HFFc6 (cell line): ENCODE measurements at regions not wholly inside any gene's neighbourhood (a gene's known extent, or its start where the extent isn't known, plus 50 kb on each side); places are given as distances from the start of the nearest gene placed in this dataset.

ENCODE experiments used
- DNase-seq: peaks from one replicate; pipeline ENCODE4 v3.0.0-alpha.2; 2018
- H3K27ac Mint-ChIP-seq: 2 replicates; pipeline ENCODE4 v1.8.0; 2020; ENCODE audit warnings: mild to moderate bottlenecking, mixed read lengths
- H3K27me3 Mint-ChIP-seq: 2 replicates; pipeline ENCODE4 v1.8.0; 2021; ENCODE audit warnings: mild to moderate bottlenecking, moderate library complexity, mixed read lengths; ENCODE audit not compliant: insufficient read depth
- H3K36me3 Mint-ChIP-seq: 2 replicates; pipeline ENCODE4 v1.8.0; 2021; ENCODE audit warnings: low read depth, mixed read lengths
- H3K4me1 Mint-ChIP-seq: 2 replicates; pipeline ENCODE4 v1.8.0; 2020; ENCODE audit warnings: low read depth, mixed read lengths
- H3K4me3 Mint-ChIP-seq: 2 replicates; pipeline ENCODE4 v1.8.0; 2020; ENCODE audit warnings: mild to moderate bottlenecking, moderate library complexity, mixed read lengths
- H3K9me3 Mint-ChIP-seq: 2 replicates; pipeline ENCODE4 v1.8.0; 2020; ENCODE audit warnings: mild to moderate bottlenecking, mixed read lengths
- TF ChIP-seq, protein P1 (sequence below): fragments of 200-600 bp; sonication (generic); IDR thresholded peaks from 2 replicates; pipeline ENCODE4 v1.5.0; 2021; ENCODE audit warnings: antibody characterized with exemption, mild to moderate bottlenecking

GRCh38 chr3:87575550-87575949 lies 299.2 kb upstream of the POU1F1 start:
- no peaks in the 10 kb centered on the region for H3K4me1 Mint-ChIP-seq
- H3K9me3 Mint-ChIP-seq: no peaks in the 10 kb centered on the region
- H3K27ac Mint-ChIP-seq: no peak overlapping the region

DNA sequence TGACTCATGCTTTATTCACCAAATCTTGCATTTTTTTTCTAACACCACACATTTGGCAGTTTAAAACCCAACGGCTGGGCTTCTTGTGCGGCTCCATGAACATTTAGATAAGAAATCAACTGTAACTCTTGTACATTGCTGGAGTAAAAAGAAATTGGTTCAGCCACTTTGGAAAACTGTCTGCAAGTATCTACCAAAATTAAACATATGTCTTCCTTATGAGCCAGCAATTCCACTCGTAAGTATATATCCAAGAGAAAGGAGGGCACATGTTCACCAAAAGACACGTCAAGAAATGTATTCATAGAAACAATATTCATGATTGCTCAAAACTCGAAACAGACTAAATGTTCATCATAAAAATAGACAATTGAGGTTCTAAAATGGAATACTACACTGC lies 291.9 kb upstream of the POU1F1 start:
- DNase-seq: no peak
- peaks cover 1% of the 10 kb centered on the region; the same call in 1 of the 2 replicates for H3K27me3 Mint-ChIP-seq
- no peaks in the 10 kb centered on the region for H3K9me3 Mint-ChIP-seq
- no peaks in the 10 kb centered on the region for H3K36me3 Mint-ChIP-seq
- no peak overlapping the region for H3K27ac Mint-ChIP-seq
- TF ChIP-seq, protein P1, sequence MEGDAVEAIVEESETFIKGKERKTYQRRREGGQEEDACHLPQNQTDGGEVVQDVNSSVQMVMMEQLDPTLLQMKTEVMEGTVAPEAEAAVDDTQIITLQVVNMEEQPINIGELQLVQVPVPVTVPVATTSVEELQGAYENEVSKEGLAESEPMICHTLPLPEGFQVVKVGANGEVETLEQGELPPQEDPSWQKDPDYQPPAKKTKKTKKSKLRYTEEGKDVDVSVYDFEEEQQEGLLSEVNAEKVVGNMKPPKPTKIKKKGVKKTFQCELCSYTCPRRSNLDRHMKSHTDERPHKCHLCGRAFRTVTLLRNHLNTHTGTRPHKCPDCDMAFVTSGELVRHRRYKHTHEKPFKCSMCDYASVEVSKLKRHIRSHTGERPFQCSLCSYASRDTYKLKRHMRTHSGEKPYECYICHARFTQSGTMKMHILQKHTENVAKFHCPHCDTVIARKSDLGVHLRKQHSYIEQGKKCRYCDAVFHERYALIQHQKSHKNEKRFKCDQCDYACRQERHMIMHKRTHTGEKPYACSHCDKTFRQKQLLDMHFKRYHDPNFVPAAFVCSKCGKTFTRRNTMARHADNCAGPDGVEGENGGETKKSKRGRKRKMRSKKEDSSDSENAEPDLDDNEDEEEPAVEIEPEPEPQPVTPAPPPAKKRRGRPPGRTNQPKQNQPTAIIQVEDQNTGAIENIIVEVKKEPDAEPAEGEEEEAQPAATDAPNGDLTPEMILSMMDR: no peak
- no peaks in the 10 kb centered on the region for H3K4me1 Mint-ChIP-seq
- no peak overlapping the region for H3K4me3 Mint-ChIP-seq

More at GRCh38 chr3:87575550-87575949, 299.2 kb upstream of the POU1F1 start:
- TF ChIP-seq, protein P1: no peak
- no peak for DNase-seq
- peaks cover 5% of the 10 kb centered on the region for H3K27me3 Mint-ChIP-seq
- H3K4me3 Mint-ChIP-seq: no peak overlapping the region
- no peaks in the 10 kb centered on the region for H3K36me3 Mint-ChIP-seq

- peaks cover 4% of the 10 kb centered on the region for H3K27me3 Mint-ChIP-seq
- TF ChIP-seq, protein P1: no peak
These were observed 288.1 kb upstream of the POU1F1 start for GRCh38 chr3:87564438-87564837.

DNA sequence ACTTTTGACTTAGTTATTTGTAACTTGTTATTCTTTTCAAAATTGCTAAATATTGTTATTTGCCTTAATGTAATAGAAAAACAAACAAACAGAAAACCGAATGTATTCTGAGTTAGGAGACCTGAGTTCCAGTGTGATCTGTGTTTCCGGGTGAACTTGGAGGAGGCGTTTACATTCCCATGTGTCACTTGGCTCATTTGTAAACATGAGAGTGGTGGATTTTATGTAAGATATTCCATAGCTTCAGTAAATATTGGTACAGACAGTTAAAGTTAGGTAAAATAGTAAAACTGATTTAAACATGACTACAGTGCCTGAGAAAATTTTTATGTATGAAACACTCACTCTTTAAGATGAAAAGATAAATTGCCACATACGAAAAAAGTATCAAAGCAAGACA lies 287.3 kb upstream of the POU1F1 start:
- Mint-ChIP-seq H3K4me3 (no peak overlapping the region), H3K36me3 (no peaks in the 10 kb centered on the region), H3K4me1 (no peaks in the 10 kb centered on the region), H3K27me3 (peaks cover 2% of the 10 kb centered on the region), H3K9me3 (no peaks in the 10 kb centered on the region), H3K27ac (no peak overlapping the region)
- no peak for DNase-seq
- TF ChIP-seq, protein P1: no peak

More at GRCh38 chr3:87564438-87564837, 288.1 kb upstream of the POU1F1 start:
- no peak overlapping the region for H3K27ac Mint-ChIP-seq
- H3K4me3 Mint-ChIP-seq: no peak overlapping the region
- H3K9me3 Mint-ChIP-seq: no peaks in the 10 kb centered on the region
- H3K4me1 Mint-ChIP-seq: no peaks in the 10 kb centered on the region
- DNase-seq: no peak
- no peaks in the 10 kb centered on the region for H3K36me3 Mint-ChIP-seq

DNA sequence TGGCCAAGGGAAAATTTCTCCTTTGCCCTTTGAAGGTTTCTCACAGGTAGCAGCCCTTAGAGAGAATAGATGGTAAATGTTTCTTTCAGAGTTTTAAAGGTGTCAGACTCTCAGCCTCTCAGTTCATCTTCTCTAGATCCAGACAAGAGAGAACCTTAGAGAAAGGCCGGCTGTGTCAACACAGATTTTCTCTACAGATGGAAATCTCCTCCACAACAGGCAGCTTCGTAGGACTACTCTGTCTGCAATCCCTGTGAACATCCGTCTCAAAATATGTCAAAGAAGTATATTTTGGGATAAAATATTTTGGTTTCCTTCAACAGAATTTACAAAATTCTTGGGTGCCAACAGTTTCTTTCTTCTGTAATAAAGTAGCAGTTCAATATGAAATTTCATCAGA lies 282.1 kb upstream of the POU1F1 start:
- no peak overlapping the region for H3K27ac Mint-ChIP-seq
- no peaks in the 10 kb centered on the region for H3K9me3 Mint-ChIP-seq
- no peak overlapping the region for H3K4me3 Mint-ChIP-seq
- H3K27me3 Mint-ChIP-seq: peaks cover 2% of the 10 kb centered on the region
- no peaks in the 10 kb centered on the region for H3K36me3 Mint-ChIP-seq
- DNase-seq: no peak
- TF ChIP-seq, protein P1: no peak
- H3K4me1 Mint-ChIP-seq: no peaks in the 10 kb centered on the region

DNA sequence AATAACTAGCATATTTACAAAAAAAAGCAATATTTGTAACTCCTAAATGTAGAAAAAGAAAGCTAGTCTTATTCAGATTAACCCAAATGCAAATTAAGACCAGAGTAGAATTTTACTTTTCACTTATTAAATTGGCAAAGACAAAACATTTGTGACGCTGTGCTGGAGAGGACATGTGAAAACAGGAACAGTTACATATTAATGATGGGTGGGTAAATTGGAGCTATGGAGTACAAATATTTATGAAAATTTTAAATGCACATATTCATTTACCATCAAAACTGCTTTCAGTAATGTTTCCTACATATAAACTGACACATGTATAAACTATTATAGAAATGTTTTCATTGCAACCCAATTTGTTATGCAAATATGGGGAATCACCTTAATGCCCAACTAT lies 278.9 kb upstream of the POU1F1 start:
- Mint-ChIP-seq H3K27ac (no peak overlapping the region), H3K27me3 (no peaks in the 10 kb centered on the region; the same call in 1 of the 2 replicates), H3K4me1 (no peaks in the 10 kb centered on the region), H3K9me3 (no peaks in the 10 kb centered on the region), H3K4me3 (no peak overlapping the region), H3K36me3 (no peaks in the 10 kb centered on the region)
- TF ChIP-seq, protein P1: no peak
- DNase-seq: no peak
